SJCRH30 (cell line): ENCODE measurements at regions not wholly inside any gene's neighbourhood (a gene's known extent, or its start where the extent isn't known, plus 50 kb on each side); places are given as distances from the start of the nearest gene placed in this dataset.

Experiments
- DNase-seq, 2 experiments: peaks; one replicate each; pipeline ENCODE4 v3.0.0-alpha.2; 2015 to 2020
- H3K27ac ChIP-seq: fragments of 250-450 bp; sonication (Bioruptor Pico); 2 replicates; pipeline ENCODE4 v1.5.1; 2020; ENCODE audit warnings: mild to moderate bottlenecking, moderate library complexity
- H3K27me3 ChIP-seq: fragments of 250-450 bp; sonication (Bioruptor Pico); 2 replicates; pipeline ENCODE4 v1.5.1; 2020; ENCODE audit warnings: mild to moderate bottlenecking, moderate library complexity
- H3K36me3 ChIP-seq: fragments of 250-450 bp; sonication (Bioruptor Pico); 2 replicates; pipeline ENCODE4 v1.5.1; 2020; ENCODE audit warnings: mild to moderate bottlenecking, moderate library complexity
- H3K4me1 ChIP-seq: fragments of 250-450 bp; sonication (Bioruptor Pico); 2 replicates; pipeline ENCODE4 v1.5.1; 2020; ENCODE audit warnings: mild to moderate bottlenecking, moderate library complexity
- H3K4me3 ChIP-seq: fragments of 250-450 bp; sonication (Bioruptor Pico); 2 replicates; pipeline ENCODE4 v1.5.1; 2020; ENCODE audit warnings: mild to moderate bottlenecking, moderate library complexity
- H3K9me3 ChIP-seq: fragments of 250-450 bp; sonication (Bioruptor Pico); replicated peaks from 2 replicates; pipeline ENCODE4 v1.5.1; 2020; ENCODE audit warnings: mild to moderate bottlenecking, moderate library complexity

GRCh38 chr4:179804440-179804839 is 2362.2 kb upstream of the AGA start:
- H3K4me3 ChIP-seq, result no peak overlapping the region
- no peaks in the 10 kb centered on the region for H3K4me1 ChIP-seq
- H3K36me3 ChIP-seq, result no peaks in the 10 kb centered on the region
- peak; percentile 17 to 25 for DNase-seq
- no peaks in the 10 kb centered on the region for H3K27me3 ChIP-seq
- H3K9me3 ChIP-seq, result no peaks in the 10 kb centered on the region
- H3K27ac ChIP-seq, result no peak overlapping the region

- Histone ChIP-seq H3K27ac (no peak overlapping the region), H3K27me3 (no peaks in the 10 kb centered on the region), H3K9me3 (no peaks in the 10 kb centered on the region), H3K4me3 (no peak overlapping the region), H3K36me3 (no peaks in the 10 kb centered on the region), H3K4me1 (no peaks in the 10 kb centered on the region)
- DNase-seq, result no peak
These were observed 2375.1 kb upstream of the AGA start for GRCh38 chr4:179817317-179817716.

GRCh38 chr4:179823342-179823741 is 2381.1 kb upstream of the AGA start:
- H3K27ac ChIP-seq, result no peak overlapping the region
- H3K9me3 ChIP-seq, result no peaks in the 10 kb centered on the region
- no peaks in the 10 kb centered on the region for H3K27me3 ChIP-seq
- H3K36me3 ChIP-seq, result no peaks in the 10 kb centered on the region
- H3K4me1 ChIP-seq, result no peaks in the 10 kb centered on the region
- DNase-seq, result no peak
- H3K4me3 ChIP-seq, result no peak overlapping the region

DNA sequence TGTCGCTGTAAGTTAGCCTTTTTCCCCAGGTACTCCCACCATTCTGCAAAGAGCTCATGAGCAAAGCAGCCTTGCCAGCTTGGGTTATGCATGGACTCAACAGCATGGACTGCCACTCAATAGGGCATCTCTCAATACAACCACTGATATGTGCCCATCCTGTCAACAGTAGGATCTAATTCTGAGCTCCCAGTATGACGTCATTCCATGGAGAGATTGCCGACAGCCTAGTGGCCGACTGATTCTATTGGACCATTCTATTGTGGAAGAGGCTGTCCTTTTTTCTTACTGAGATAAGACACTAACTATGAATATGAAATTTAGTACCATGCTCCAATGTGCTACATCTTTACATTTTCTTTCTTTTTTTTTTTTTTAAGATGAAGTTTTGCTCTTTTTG is 2389.0 kb upstream of the AGA start:
- H3K4me1 ChIP-seq, result no peaks in the 10 kb centered on the region
- no peak for DNase-seq
- H3K4me3 ChIP-seq, result no peak overlapping the region
- no peaks in the 10 kb centered on the region for H3K27me3 ChIP-seq
- no peaks in the 10 kb centered on the region for H3K36me3 ChIP-seq
- H3K9me3 ChIP-seq, result no peaks in the 10 kb centered on the region
- no peak overlapping the region for H3K27ac ChIP-seq

DNA sequence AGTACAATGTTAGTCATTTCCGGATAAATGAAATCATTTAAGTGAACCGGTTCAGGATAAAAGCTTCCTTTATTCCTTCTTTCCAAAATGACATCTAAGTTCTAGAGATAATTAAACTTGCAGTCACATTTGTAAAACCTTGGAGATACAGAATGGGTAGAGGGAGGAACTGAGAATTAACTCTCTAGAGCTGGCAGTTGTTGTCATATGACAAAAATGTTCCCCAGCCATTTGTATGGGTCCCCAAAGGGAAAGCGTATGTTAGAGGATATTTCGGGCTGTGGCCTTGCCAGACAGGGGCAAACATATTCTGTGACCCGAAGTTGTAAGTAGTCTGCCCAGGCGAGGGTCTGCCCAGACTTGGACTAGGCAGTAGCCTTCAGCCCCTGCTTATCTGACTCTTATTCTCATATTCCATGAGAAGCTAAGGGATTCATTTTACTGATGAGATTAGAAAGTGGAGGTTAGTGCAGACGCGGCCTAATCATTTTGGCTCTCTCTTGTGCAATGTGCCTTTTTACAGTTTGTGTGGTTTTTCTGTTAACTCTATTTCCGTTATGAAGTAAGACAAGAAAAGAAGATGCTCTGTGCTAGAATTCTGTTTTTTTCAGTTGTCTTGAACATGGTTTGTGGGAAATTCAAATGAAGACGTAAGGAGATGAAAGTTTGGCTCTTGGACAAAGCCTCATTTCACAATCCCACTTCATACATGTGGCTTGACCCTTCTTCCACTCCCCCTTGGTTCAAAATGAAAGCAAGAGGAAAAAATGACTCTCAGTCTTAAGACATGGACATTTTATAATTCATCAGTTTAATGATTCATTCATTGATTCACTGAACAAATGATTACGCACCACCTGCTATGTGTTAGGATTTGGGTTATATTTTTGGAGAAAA is 2394.2 kb upstream of the AGA start:
- Histone ChIP-seq H3K27me3 (no peaks in the 10 kb centered on the region), H3K4me1 (no peaks in the 10 kb centered on the region), H3K36me3 (no peaks in the 10 kb centered on the region), H3K9me3 (no peaks in the 10 kb centered on the region), H3K27ac (no peak overlapping the region), H3K4me3 (no peak overlapping the region)
- no peak for DNase-seq

- no peak overlapping the region for H3K27ac ChIP-seq
- DNase-seq, result peak; percentile 11 to 24
- H3K4me3 ChIP-seq, result no peak overlapping the region
- no peaks in the 10 kb centered on the region for H3K27me3 ChIP-seq
- no peaks in the 10 kb centered on the region for H3K4me1 ChIP-seq
- H3K36me3 ChIP-seq, result no peaks in the 10 kb centered on the region
- H3K9me3 ChIP-seq, result no peaks in the 10 kb centered on the region
These were observed 2399.8 kb upstream of the TENM3 start for GRCh38 chr4:179843370-179843769.

- Histone ChIP-seq H3K36me3 (no peaks in the 10 kb centered on the region), H3K27me3 (no peaks in the 10 kb centered on the region), H3K27ac (no peak overlapping the region), H3K4me1 (no peaks in the 10 kb centered on the region), H3K4me3 (no peak overlapping the region), H3K9me3 (no peaks in the 10 kb centered on the region)
- DNase-seq, result no peak
These were observed 2387.7 kb upstream of the TENM3 start for GRCh38 chr4:179855469-179855868.

- Histone ChIP-seq H3K4me1 (no peaks in the 10 kb centered on the region), H3K36me3 (no peaks in the 10 kb centered on the region), H3K27ac (no peak overlapping the region), H3K4me3 (no peak overlapping the region), H3K9me3 (no peaks in the 10 kb centered on the region), H3K27me3 (no peaks in the 10 kb centered on the region)
- no peak for DNase-seq
These were observed 2385.0 kb upstream of the TENM3 start for GRCh38 chr4:179858221-179858620.

GRCh38 chr4:179867300-179867878 is 2375.8 kb upstream of the TENM3 start:
- H3K4me3 ChIP-seq, result no peak overlapping the region
- H3K27me3 ChIP-seq, result no peaks in the 10 kb centered on the region
- no peaks in the 10 kb centered on the region for H3K4me1 ChIP-seq
- DNase-seq, result peak; percentile 50 to 75
- H3K27ac ChIP-seq, result no peak overlapping the region
- no peaks in the 10 kb centered on the region for H3K9me3 ChIP-seq
- H3K36me3 ChIP-seq, result no peaks in the 10 kb centered on the region

DNA sequence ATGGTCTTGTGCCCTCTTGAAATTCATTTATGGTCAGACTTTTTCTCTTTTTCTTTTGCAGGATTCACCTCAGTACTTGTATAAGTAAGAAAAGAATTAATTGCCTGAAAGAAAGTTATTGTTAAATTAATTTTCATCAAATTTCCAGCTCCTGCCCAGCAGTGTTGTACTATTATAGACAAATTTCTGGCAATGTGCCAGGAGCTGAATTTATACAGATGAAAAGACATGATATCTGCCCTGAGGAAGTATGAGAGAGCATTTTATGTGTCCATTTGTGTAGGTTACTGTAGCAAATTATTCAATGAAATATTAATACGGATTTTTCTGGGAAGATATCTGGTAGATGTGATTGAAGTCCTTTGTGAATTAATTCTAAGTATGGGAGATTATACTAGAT is 2371.5 kb upstream of the TENM3 start:
- Histone ChIP-seq H3K27ac (no peak overlapping the region), H3K27me3 (no peaks in the 10 kb centered on the region), H3K36me3 (no peaks in the 10 kb centered on the region), H3K4me3 (no peak overlapping the region), H3K9me3 (no peaks in the 10 kb centered on the region), H3K4me1 (no peaks in the 10 kb centered on the region)
- no peak for DNase-seq

DNA sequence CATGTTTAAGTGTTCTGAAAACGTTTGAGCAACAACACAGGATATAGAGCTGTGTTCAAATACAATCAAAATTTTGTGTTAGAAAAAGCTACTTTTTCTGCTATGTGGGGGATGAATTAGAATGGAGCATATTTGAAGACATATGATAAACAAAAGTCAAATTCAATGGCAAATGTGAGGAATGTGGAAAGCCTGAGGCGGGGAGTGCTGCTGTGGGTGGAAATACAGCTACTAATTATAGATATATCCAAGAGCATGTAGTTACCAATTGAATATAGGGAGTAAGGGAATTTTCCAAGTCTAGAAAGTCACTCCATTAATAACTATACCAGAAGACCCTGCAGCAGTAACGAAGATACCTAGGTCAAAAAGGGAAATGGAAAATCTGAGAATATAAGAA is 2370.4 kb upstream of the TENM3 start:
- H3K36me3 ChIP-seq, result no peaks in the 10 kb centered on the region
- DNase-seq, result no peak

DNA sequence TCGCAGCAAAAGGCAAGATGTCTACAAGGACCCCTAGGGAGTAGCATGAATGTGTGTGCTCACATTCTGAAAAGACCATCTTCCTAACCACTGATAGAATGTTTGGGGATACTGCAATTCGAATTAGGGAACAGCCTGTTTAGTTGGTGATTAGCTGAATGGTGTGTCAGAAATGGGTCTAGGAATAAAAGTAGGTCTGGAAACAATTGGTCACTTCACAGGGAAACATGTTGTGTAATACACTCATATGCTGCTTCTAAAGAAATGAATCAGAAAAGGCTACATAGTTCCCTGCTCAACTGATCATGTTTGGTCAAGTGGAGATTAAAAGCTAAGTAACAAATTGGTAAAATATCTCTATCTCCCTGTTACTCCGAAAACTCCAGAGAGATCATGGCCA is 2362.4 kb upstream of the TENM3 start:
- H3K36me3 ChIP-seq, result no peaks in the 10 kb centered on the region
- H3K9me3 ChIP-seq, result no peaks in the 10 kb centered on the region
- no peaks in the 10 kb centered on the region for H3K27me3 ChIP-seq
- DNase-seq, result no peak
- no peak overlapping the region for H3K4me3 ChIP-seq
- H3K27ac ChIP-seq, result no peak overlapping the region
- no peaks in the 10 kb centered on the region for H3K4me1 ChIP-seq

More for the DNA sequence above, 2370.4 kb upstream of the TENM3 start:
- H3K27me3 ChIP-seq, result no peaks in the 10 kb centered on the region
- H3K9me3 ChIP-seq, result no peaks in the 10 kb centered on the region
- H3K4me3 ChIP-seq, result no peak overlapping the region
- H3K4me1 ChIP-seq, result no peaks in the 10 kb centered on the region
- no peak overlapping the region for H3K27ac ChIP-seq

GRCh38 chr4:179894066-179894778 is 2349.0 kb upstream of the TENM3 start:
- Histone ChIP-seq H3K27ac (no peak overlapping the region), H3K4me3 (no peak overlapping the region), H3K27me3 (no peaks in the 10 kb centered on the region), H3K4me1 (no peaks in the 10 kb centered on the region), H3K9me3 (no peaks in the 10 kb centered on the region), H3K36me3 (no peaks in the 10 kb centered on the region)
- no peak for DNase-seq

DNA sequence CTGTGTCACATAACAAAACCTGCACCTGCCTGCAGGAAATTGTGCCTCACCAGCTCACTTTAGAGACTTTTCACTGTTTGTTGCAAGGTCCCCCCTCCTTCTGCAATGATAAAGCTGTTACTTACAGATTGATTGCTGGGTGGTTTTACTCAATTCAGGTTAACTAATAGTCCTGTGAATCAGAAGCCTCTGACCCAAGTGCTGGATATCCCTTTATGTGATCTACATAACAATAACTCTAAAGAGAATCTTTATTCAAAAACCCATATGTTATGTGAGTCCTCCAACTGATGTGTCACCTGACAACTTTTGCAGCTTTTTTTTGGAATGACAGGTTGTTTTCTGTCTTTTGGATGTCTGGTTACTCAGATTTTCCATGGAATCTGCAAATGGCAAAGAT is 2323.6 kb upstream of the TENM3 start:
- Histone ChIP-seq H3K27ac (no peak overlapping the region), H3K4me3 (no peak overlapping the region), H3K36me3 (no peaks in the 10 kb centered on the region), H3K27me3 (no peaks in the 10 kb centered on the region), H3K4me1 (no peaks in the 10 kb centered on the region), H3K9me3 (no peaks in the 10 kb centered on the region)
- DNase-seq, result no peak

DNA sequence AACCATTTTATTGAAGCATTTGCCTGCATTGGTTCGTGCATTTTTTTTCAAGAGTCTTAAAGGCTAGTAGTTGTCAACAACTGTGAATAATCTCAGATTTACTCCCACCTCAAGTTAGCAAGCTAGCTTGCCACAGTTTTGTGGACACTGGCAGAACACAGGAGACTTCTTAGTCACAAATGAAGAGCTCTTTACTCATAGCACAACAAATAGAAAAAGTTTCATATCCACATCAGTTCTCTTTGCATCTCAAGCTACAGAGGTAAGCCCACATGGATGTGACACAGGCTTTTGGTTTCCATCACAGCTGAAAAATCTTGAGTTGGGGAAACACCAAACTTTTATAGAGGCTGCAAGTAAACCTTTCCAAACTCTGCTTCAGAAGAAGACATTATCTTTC is 2315.7 kb upstream of the TENM3 start:
- H3K27me3 ChIP-seq, result no peaks in the 10 kb centered on the region
- no peaks in the 10 kb centered on the region for H3K4me1 ChIP-seq
- no peak for DNase-seq
- no peaks in the 10 kb centered on the region for H3K36me3 ChIP-seq
- no peak overlapping the region for H3K27ac ChIP-seq
- no peak overlapping the region for H3K4me3 ChIP-seq
- no peaks in the 10 kb centered on the region for H3K9me3 ChIP-seq
